ENCODE measurements at regions not wholly inside any gene's neighbourhood (a gene's known extent, or its start where the extent isn't known, plus 50 kb on each side); places are given as distances from the start of the nearest gene placed in this dataset.

DNA sequence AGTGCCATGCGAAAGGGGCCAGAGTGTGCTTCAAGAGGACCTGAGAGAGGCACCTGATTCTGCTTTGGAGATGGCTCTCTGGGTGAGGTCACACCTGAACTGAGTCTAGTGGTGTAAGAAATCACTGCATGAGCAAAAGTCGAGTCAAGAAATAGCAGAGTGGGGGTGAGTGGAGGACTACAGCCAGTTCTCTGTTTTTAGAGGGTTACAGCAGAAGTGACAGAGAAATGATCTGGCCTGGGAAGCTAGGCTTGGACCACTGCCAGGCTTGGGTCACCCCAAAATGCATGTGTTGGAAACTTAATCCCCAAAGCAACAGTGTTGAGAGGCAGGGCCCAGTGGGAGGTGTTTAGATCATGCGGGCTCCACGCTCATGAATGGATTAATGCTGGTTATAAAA lies 312.0 kb downstream of the CBLN1 start:
- no peak overlapping the region for H3K27ac ChIP-seq (ENCODE audit: low read depth, low read length)
- Mint-ChIP-seq H3K27me3 (peaks cover 0 to 4% of the 10 kb centered on the region in 2 donors), H3K27ac (no peak overlapping the region), H3K9me3 (peaks cover 0 to 12% (median 6%) of the 10 kb centered on the region in 5 donors), H3K4me1 (no peaks in the 10 kb centered on the region), H3K36me3 (no peaks in the 10 kb centered on the region), H3K4me3 (no peak overlapping the region)
- H3K9me3 ChIP-seq (ENCODE audit: low read length), result no peaks in the 10 kb centered on the region
- ChIA-PET POLR2A (no interaction called here), CTCF (no interaction called here)
- no peak for DNase-seq
- no peaks in the 10 kb centered on the region for H3K27me3 ChIP-seq (ENCODE audit: insufficient read depth, low read length, poor library complexity, severe bottlenecking)
- no peaks in the 10 kb centered on the region for H3K36me3 ChIP-seq (ENCODE audit: insufficient read depth, low read length)
- H3K4me1 ChIP-seq (ENCODE audit: insufficient read depth, low read length), result no peaks in the 10 kb centered on the region
- no peak overlapping the region for H3K4me3 ChIP-seq (ENCODE audit: low read length)

DNA sequence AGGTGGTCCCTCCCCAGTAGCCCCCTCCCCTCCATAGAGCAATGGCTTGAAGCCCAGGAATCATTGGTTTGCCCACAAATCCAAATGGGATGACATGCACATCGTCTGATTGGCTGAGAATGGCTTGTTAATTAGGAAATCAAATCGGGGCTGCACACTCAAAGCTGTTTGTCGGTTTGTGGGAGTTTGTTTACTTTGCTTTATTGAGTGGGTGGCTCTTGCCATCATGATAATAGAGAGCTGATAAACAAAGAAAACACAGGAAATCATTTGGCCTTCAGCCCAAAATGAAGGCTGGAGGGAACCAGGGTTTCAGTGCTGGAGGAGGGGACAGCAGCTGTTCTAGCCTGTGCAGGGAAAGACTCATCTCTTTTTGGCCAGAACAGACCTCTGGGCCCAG lies 316.3 kb downstream of the CBLN1 start:
- Histone ChIP-seq H3K4me1 (ENCODE audit: insufficient read depth, low read length) (no peaks in the 10 kb centered on the region), H3K36me3 (ENCODE audit: insufficient read depth, low read length) (no peaks in the 10 kb centered on the region), H3K4me3 (ENCODE audit: low read length) (no peak overlapping the region), H3K9me3 (ENCODE audit: low read length) (no peaks in the 10 kb centered on the region), H3K27ac (ENCODE audit: low read depth, low read length) (no peak overlapping the region), H3K27me3 (ENCODE audit: insufficient read depth, low read length, poor library complexity, severe bottlenecking) (no peaks in the 10 kb centered on the region)
- no peak overlapping the region for H3K4me3 Mint-ChIP-seq
- CTCF ChIA-PET, result no interaction called here
- POLR2A ChIA-PET, result no interaction called here
- H3K4me1 Mint-ChIP-seq, result no peaks in the 10 kb centered on the region
- no peak overlapping the region for H3K27ac Mint-ChIP-seq
- DNase-seq, result no peak
- peaks cover 0 to 13% (median 4%) of the 10 kb centered on the region in 5 donors for H3K9me3 Mint-ChIP-seq
- H3K36me3 Mint-ChIP-seq, result no peaks in the 10 kb centered on the region
- peaks cover 0 to 2% of the 10 kb centered on the region in 2 donors for H3K27me3 Mint-ChIP-seq

DNA sequence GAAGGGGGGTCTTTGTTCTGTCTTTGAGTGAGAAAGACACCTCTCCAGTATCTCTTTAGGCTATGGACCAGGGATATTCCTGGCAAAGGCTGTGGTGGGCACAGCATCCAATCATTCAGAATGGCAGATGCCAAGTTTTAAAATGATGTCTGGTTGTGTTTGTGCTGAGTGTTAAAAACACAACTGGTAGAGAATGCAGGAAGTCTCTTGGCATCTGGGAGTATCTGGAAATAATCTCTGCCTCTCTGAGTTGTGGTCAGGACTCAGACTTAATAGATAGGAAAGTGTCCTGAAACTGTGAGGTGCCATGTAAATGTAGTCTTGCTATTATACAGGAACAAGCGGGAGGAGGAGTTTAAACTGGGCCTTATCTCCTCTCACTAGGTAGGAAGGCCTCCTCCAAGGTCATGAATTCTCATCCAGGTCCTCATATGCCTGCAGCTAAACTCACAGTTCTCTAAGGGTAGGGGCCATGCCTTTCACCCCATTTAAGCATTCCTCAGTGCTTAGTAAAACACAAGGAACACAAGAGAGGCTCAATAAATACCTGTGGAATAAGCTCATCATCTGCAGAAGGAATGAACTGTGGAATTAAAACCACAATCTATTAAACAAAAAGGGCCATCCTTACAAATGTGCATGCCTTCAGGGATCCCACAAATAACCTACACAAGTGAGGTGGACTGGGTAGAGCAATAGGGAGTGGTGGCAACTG lies 317.6 kb downstream of the CBLN1 start:
- Histone ChIP-seq H3K4me3 (ENCODE audit: low read length) (no peak overlapping the region), H3K36me3 (ENCODE audit: insufficient read depth, low read length) (no peaks in the 10 kb centered on the region), H3K27me3 (ENCODE audit: insufficient read depth, low read length, poor library complexity, severe bottlenecking) (no peaks in the 10 kb centered on the region), H3K4me1 (ENCODE audit: insufficient read depth, low read length) (no peaks in the 10 kb centered on the region), H3K9me3 (ENCODE audit: low read length) (no peaks in the 10 kb centered on the region), H3K27ac (ENCODE audit: low read depth, low read length) (no peak overlapping the region)
- Mint-ChIP-seq H3K9me3 (peaks cover 0 to 10% (median 4%) of the 10 kb centered on the region in 5 donors), H3K4me1 (no peaks in the 10 kb centered on the region), H3K4me3 (no peak overlapping the region), H3K27ac (no peak overlapping the region), H3K36me3 (no peaks in the 10 kb centered on the region), H3K27me3 (peaks cover 0 to 2% of the 10 kb centered on the region in 2 donors)
- no peak for DNase-seq
- POLR2A ChIA-PET, result no interaction called here
- CTCF ChIA-PET, result no interaction called here

DNA sequence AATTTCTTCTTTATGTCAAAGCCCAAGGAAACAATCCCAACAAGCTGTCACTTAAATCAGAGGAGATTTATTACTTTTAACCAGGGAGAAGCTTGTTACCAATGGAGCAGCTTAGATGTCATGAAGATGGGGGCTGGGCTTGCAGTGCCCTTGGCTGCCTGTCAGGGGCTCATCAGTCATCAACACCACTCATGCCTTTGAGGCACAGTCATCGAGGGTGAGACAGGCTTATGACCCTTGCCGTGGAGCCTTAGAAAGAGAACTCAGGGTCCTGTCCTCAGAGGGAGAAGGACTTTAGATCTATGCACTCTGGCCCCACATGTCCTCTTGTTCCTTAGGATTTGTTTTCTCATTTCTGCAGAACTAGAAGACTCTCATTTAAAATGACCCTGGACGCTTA lies 318.3 kb downstream of the CBLN1 start:
- Mint-ChIP-seq H3K27ac (no peak overlapping the region), H3K9me3 (peaks cover 0 to 10% (median 4%) of the 10 kb centered on the region in 5 donors), H3K4me3 (no peak overlapping the region), H3K4me1 (no peaks in the 10 kb centered on the region), H3K36me3 (no peaks in the 10 kb centered on the region), H3K27me3 (peaks cover 0 to 2% of the 10 kb centered on the region in 2 donors)
- Histone ChIP-seq H3K4me3 (ENCODE audit: low read length) (no peak overlapping the region), H3K4me1 (ENCODE audit: insufficient read depth, low read length) (no peaks in the 10 kb centered on the region), H3K27me3 (ENCODE audit: insufficient read depth, low read length, poor library complexity, severe bottlenecking) (no peaks in the 10 kb centered on the region), H3K36me3 (ENCODE audit: insufficient read depth, low read length) (no peaks in the 10 kb centered on the region), H3K9me3 (ENCODE audit: low read length) (no peaks in the 10 kb centered on the region), H3K27ac (ENCODE audit: low read depth, low read length) (no peak overlapping the region)
- CTCF ChIA-PET, result no interaction called here
- DNase-seq, result no peak
- POLR2A ChIA-PET, result no interaction called here

DNA sequence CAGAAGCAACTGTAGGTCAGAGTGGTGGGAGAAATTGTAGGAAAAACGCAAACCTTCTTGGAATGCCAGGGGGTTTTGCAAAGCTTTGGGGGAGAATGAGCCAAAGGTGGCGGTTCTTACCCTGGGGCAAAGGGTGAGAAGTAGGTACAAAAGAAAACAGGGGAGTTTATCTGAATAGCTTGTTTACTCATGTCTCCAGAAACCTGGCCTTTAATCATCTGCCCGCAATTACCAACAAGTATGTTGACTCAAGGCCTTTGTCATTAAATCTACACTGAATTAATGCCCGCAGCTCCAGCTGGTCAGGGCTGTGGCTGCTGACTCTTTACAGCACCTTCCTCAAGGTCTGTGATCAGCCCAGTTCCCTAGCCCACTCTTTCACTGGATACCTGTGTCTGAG lies 320.1 kb downstream of the CBLN1 start:
- Mint-ChIP-seq H3K4me1 (no peaks in the 10 kb centered on the region), H3K4me3 (no peak overlapping the region), H3K9me3 (peaks cover 0 to 6% (median 2%) of the 10 kb centered on the region in 5 donors), H3K27me3 (peaks cover 0 to 2% of the 10 kb centered on the region in 2 donors), H3K36me3 (no peaks in the 10 kb centered on the region), H3K27ac (no peak overlapping the region)
- ChIA-PET POLR2A (no interaction called here), CTCF (no interaction called here)
- Histone ChIP-seq H3K9me3 (ENCODE audit: low read length) (no peaks in the 10 kb centered on the region), H3K36me3 (ENCODE audit: insufficient read depth, low read length) (no peaks in the 10 kb centered on the region), H3K4me1 (ENCODE audit: insufficient read depth, low read length) (no peaks in the 10 kb centered on the region), H3K27me3 (ENCODE audit: insufficient read depth, low read length, poor library complexity, severe bottlenecking) (no peaks in the 10 kb centered on the region), H3K4me3 (ENCODE audit: low read length) (no peak overlapping the region), H3K27ac (ENCODE audit: low read depth, low read length) (no peak overlapping the region)
- no peak for DNase-seq

DNA sequence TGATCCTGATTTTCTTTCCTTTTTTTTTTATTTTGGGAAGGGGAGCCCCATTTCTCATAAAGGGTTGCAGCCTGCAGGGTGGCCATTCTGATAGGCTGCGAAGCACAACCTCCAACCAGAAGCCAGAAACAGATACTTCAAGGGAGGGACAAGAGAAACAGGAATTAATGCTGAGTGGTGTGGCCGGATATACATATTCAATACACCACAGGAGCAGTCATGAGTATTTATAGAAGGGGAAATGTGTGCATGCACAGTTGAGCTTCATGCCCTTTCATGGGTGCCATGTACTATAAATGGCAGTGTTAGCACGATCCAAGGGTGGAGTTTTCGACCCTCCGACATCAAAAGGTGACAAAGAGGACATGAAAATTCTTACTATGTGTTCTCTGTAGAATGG lies 320.8 kb downstream of the CBLN1 start:
- no peak overlapping the region for H3K27ac Mint-ChIP-seq
- POLR2A ChIA-PET, result no interaction called here
- H3K4me3 Mint-ChIP-seq, result no peak overlapping the region
- no peaks in the 10 kb centered on the region for H3K36me3 ChIP-seq (ENCODE audit: insufficient read depth, low read length)
- no peaks in the 10 kb centered on the region for H3K4me1 ChIP-seq (ENCODE audit: insufficient read depth, low read length)
- H3K4me3 ChIP-seq (ENCODE audit: low read length), result no peak overlapping the region
- H3K27me3 ChIP-seq (ENCODE audit: insufficient read depth, low read length, poor library complexity, severe bottlenecking), result no peaks in the 10 kb centered on the region
- no peak overlapping the region for H3K27ac ChIP-seq (ENCODE audit: low read depth, low read length)
- DNase-seq, result no peak
- CTCF ChIA-PET, result no interaction called here
- H3K36me3 Mint-ChIP-seq, result no peaks in the 10 kb centered on the region
- H3K27me3 Mint-ChIP-seq, result peaks cover 0 to 2% of the 10 kb centered on the region in 2 donors
- H3K4me1 Mint-ChIP-seq, result no peaks in the 10 kb centered on the region
- no peaks in the 10 kb centered on the region for H3K9me3 ChIP-seq (ENCODE audit: low read length)
- H3K9me3 Mint-ChIP-seq, result peaks cover 0 to 8% (median 2%) of the 10 kb centered on the region in 5 donors

DNA sequence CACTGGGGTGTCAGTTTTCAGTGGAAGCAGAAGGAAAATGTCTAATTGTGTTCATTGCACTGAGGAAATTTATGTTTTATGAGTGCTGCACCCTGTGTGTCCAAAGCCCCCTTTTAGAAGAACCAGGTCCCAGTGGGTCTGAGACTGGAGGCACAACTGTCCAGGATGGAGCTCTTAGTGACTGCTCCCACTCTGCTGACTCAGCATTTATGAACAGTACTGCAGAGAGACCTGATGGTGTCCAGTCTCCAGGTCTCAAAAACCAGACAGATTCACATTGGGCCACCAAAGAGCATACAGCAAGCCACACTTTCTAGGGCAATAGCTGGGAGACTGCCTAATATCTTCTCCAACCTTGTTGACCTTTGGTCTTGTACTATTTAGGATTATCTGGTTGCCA lies 321.9 kb downstream of the CBLN1 start:
- no peaks in the 10 kb centered on the region for H3K36me3 Mint-ChIP-seq
- Histone ChIP-seq H3K36me3 (ENCODE audit: insufficient read depth, low read length) (no peaks in the 10 kb centered on the region), H3K27ac (ENCODE audit: low read depth, low read length) (no peak overlapping the region), H3K27me3 (ENCODE audit: insufficient read depth, low read length, poor library complexity, severe bottlenecking) (no peaks in the 10 kb centered on the region), H3K9me3 (ENCODE audit: low read length) (no peaks in the 10 kb centered on the region), H3K4me3 (ENCODE audit: low read length) (no peak overlapping the region), H3K4me1 (ENCODE audit: insufficient read depth, low read length) (no peaks in the 10 kb centered on the region)
- POLR2A ChIA-PET, result no interaction called here
- H3K4me1 Mint-ChIP-seq, result no peaks in the 10 kb centered on the region
- peaks cover 0 to 8% (median 2%) of the 10 kb centered on the region in 5 donors for H3K9me3 Mint-ChIP-seq
- CTCF ChIA-PET, result no interaction called here
- no peak overlapping the region for H3K4me3 Mint-ChIP-seq
- no peaks in the 10 kb centered on the region for H3K27me3 Mint-ChIP-seq
- no peak overlapping the region for H3K27ac Mint-ChIP-seq
- no peak for DNase-seq

DNA sequence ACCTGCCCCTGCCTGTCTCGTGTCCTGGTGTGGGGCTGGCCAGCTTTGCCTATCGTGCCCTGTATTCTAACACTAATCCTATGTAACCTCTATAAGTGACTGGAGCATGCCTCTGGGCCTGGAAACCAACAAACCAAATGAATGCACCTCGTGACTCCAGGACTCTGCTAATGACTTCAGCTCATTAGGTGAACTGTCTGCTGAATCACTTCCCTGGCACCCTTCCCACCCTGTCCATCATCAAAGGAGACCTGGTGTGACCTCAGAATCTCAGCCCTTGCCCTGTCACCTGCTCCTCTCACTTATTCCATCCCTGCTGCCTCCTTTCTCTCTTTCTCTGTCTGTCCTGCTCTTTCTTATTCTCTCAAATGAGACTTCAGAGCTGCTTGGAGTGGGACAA lies 322.4 kb downstream of the CBLN1 start:
- H3K9me3 Mint-ChIP-seq, result peaks cover 0 to 11% (median 2%) of the 10 kb centered on the region in 5 donors
- H3K27ac Mint-ChIP-seq, result no peak overlapping the region
- H3K4me3 Mint-ChIP-seq, result no peak overlapping the region
- CTCF ChIA-PET, result no interaction called here
- POLR2A ChIA-PET, result no interaction called here
- no peaks in the 10 kb centered on the region for H3K36me3 Mint-ChIP-seq
- Histone ChIP-seq H3K9me3 (ENCODE audit: low read length) (no peaks in the 10 kb centered on the region), H3K27ac (ENCODE audit: low read depth, low read length) (no peak overlapping the region), H3K4me3 (ENCODE audit: low read length) (no peak overlapping the region), H3K4me1 (ENCODE audit: insufficient read depth, low read length) (no peaks in the 10 kb centered on the region), H3K27me3 (ENCODE audit: insufficient read depth, low read length, poor library complexity, severe bottlenecking) (no peaks in the 10 kb centered on the region), H3K36me3 (ENCODE audit: insufficient read depth, low read length) (no peaks in the 10 kb centered on the region)
- no peak for DNase-seq
- no peaks in the 10 kb centered on the region for H3K4me1 Mint-ChIP-seq
- H3K27me3 Mint-ChIP-seq, result no peaks in the 10 kb centered on the region

DNA sequence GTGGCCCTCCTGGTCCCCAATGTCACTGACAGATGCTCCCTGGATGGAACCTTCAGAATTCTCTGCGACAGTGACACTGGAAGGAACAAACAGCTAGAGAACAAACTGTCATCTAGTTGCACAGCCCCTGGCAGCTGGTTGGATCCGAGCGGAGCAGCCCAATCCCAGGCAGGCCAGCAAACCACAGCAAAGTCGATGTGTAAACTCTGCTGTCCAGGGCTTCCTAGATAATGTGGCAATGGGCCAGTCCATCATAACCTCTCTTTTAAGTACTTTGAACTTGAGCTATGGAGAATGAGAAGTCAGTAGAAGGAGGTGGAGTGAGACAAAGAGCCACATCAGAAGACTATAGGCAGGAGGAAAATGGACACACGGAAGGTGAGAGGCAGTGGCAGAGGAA lies 323.0 kb downstream of the CBLN1 start:
- Mint-ChIP-seq H3K4me1 (no peaks in the 10 kb centered on the region), H3K36me3 (no peaks in the 10 kb centered on the region), H3K4me3 (no peak overlapping the region), H3K9me3 (peaks cover 0 to 13% (median 2%) of the 10 kb centered on the region in 5 donors), H3K27me3 (no peaks in the 10 kb centered on the region), H3K27ac (no peak overlapping the region)
- Histone ChIP-seq H3K27me3 (ENCODE audit: insufficient read depth, low read length, poor library complexity, severe bottlenecking) (no peaks in the 10 kb centered on the region), H3K4me1 (ENCODE audit: insufficient read depth, low read length) (no peaks in the 10 kb centered on the region), H3K4me3 (ENCODE audit: low read length) (no peak overlapping the region), H3K9me3 (ENCODE audit: low read length) (no peaks in the 10 kb centered on the region), H3K27ac (ENCODE audit: low read depth, low read length) (no peak overlapping the region), H3K36me3 (ENCODE audit: insufficient read depth, low read length) (no peaks in the 10 kb centered on the region)
- CTCF ChIA-PET, result no interaction called here
- POLR2A ChIA-PET, result no interaction called here
- DNase-seq, result no peak

Measured in CD8-positive, alpha-beta memory T cell (primary cell).